ENCODE measurements at regions not wholly inside any gene's neighbourhood (a gene's known extent, or its start where the extent isn't known, plus 50 kb on each side); places are given as distances from the start of the nearest gene placed in this dataset.

DNA sequence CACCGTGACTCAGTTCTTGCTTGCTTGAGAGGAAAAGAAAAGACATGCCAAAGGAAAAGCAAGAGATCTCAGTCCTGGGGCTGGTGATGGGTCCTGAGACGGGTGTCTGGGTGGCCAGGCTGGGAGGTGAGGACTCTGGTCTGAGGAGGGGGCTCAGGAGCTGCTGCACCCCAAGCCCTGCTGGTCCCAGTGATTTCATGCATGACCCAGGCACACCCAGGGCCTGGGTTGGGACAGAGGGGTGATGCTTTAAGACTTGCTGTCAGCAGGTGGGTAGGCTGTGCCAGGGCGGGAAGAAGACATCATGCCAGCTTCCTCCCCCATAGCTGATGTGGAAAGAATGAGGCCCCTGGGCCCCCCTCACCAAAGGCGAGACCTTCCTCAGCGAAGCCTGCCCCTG lies 65.1 kb upstream of the PMEPA1 start:
- H4K20me1 ChIP-seq (ENCODE audit: insufficient read depth, low read length): no peaks in the 10 kb centered on the region
- POLR2A ChIA-PET: no interaction called here
- H3K4me2 ChIP-seq (ENCODE audit: low read length): no peak overlapping the region
- H3K79me2 ChIP-seq (ENCODE audit: insufficient read depth, low read depth, low read length): no peaks in the 10 kb centered on the region
- CTCF ChIA-PET (ENCODE audit: unreplicated experiment): no interaction called here
- H3K27ac ChIP-seq (ENCODE audit: low read depth, low read length, poor library complexity, severe bottlenecking): no peak overlapping the region
- H3K9me2 ChIP-seq (ENCODE audit: insufficient read depth, low read length): no peaks in the 10 kb centered on the region
- no TSS peak for BruUV-seq (replicated peaks)
- no peak overlapping the region for H2AFZ ChIP-seq (ENCODE audit: low read length)
- H3K4me1 ChIP-seq (ENCODE audit: insufficient read depth, low read length, poor library complexity, severe bottlenecking): no peaks in the 10 kb centered on the region
- no peak for TF ChIP-seq EZH2phosphoT487 (IDR thresholded peaks at IDR 0.05; ENCODE audit: borderline replicate concordance, low read depth, low read length)
- TF ChIP-seq, protein P1, sequence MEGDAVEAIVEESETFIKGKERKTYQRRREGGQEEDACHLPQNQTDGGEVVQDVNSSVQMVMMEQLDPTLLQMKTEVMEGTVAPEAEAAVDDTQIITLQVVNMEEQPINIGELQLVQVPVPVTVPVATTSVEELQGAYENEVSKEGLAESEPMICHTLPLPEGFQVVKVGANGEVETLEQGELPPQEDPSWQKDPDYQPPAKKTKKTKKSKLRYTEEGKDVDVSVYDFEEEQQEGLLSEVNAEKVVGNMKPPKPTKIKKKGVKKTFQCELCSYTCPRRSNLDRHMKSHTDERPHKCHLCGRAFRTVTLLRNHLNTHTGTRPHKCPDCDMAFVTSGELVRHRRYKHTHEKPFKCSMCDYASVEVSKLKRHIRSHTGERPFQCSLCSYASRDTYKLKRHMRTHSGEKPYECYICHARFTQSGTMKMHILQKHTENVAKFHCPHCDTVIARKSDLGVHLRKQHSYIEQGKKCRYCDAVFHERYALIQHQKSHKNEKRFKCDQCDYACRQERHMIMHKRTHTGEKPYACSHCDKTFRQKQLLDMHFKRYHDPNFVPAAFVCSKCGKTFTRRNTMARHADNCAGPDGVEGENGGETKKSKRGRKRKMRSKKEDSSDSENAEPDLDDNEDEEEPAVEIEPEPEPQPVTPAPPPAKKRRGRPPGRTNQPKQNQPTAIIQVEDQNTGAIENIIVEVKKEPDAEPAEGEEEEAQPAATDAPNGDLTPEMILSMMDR (conservative IDR thresholded peaks at IDR 0.05; ENCODE audit: low read length): no peak
- H3K36me3 ChIP-seq (ENCODE audit: insufficient read depth, low read length): no peaks in the 10 kb centered on the region
- H3K4me3 ChIP-seq (ENCODE audit: low read depth, low read length, poor library complexity, severe bottlenecking): no peak overlapping the region
- no peaks in the 10 kb centered on the region for H3K9me3 ChIP-seq (ENCODE audit: low read length)
- intact Hi-C loops (cut with micrococcal nuclease; ENCODE audit: unreplicated experiment): no loop called here
- DNase-seq (ENCODE audit: low spot score): no peak

DNA sequence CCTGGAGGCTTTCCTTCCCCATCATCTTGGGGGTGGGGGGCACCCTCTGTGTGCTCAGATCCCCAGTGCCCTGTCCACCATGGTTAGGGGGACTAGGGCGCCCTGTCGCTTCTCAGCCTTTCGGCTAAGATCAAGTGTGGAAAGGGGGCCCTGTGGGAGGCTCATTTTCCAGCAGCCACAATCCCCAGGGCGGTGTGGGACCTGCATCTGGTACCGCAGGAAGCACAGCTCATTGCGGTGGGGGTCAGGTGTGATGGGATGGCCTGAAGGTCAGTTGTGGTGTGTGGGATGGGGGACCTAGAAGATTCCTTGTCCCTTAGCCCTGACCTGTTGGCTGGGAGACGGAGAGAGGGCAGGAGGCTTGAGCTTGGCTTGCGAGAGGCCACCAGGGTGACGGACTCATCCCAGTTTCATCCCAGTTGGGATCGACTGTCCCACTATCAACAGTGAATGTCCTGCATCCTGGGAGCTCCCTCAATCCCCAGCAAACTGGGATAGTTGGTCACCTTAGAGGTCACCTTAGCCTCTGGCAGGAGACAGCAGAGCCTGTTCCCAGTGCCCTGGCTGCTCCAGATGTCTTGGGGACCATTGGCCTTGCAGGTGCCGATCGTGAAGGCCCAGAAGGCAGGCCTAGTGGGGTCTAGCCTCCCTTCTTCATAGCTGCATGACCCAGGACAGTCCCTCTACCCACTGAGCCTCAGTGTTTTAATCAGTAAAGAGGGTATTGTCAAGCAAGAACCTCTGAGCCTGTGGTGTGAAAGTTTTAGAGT lies 64.5 kb upstream of the PMEPA1 start:
- H3K36me3 ChIP-seq (ENCODE audit: insufficient read depth, low read length): no peaks in the 10 kb centered on the region
- DNase-seq (ENCODE audit: low spot score): no peak
- no peaks in the 10 kb centered on the region for H3K79me2 ChIP-seq (ENCODE audit: insufficient read depth, low read depth, low read length)
- H3K4me1 ChIP-seq (ENCODE audit: insufficient read depth, low read length, poor library complexity, severe bottlenecking): no peaks in the 10 kb centered on the region
- no peaks in the 10 kb centered on the region for H3K9me3 ChIP-seq (ENCODE audit: low read length)
- H3K4me2 ChIP-seq (ENCODE audit: low read length): no peak overlapping the region
- no peak overlapping the region for H2AFZ ChIP-seq (ENCODE audit: low read length)
- ChIA-PET CTCF (ENCODE audit: unreplicated experiment) (no interaction called here), POLR2A (no interaction called here)
- TF ChIP-seq EZH2phosphoT487 (IDR thresholded peaks at IDR 0.05; ENCODE audit: borderline replicate concordance, low read depth, low read length): no peak
- no peak overlapping the region for H3K4me3 ChIP-seq (ENCODE audit: low read depth, low read length, poor library complexity, severe bottlenecking)
- BruUV-seq (replicated peaks): no TSS peak
- no peaks in the 10 kb centered on the region for H4K20me1 ChIP-seq (ENCODE audit: insufficient read depth, low read length)
- no peaks in the 10 kb centered on the region for H3K9me2 ChIP-seq (ENCODE audit: insufficient read depth, low read length)
- intact Hi-C loops (cut with micrococcal nuclease; ENCODE audit: unreplicated experiment): no loop called here
- no peak overlapping the region for H3K27ac ChIP-seq (ENCODE audit: low read depth, low read length, poor library complexity, severe bottlenecking)

DNA sequence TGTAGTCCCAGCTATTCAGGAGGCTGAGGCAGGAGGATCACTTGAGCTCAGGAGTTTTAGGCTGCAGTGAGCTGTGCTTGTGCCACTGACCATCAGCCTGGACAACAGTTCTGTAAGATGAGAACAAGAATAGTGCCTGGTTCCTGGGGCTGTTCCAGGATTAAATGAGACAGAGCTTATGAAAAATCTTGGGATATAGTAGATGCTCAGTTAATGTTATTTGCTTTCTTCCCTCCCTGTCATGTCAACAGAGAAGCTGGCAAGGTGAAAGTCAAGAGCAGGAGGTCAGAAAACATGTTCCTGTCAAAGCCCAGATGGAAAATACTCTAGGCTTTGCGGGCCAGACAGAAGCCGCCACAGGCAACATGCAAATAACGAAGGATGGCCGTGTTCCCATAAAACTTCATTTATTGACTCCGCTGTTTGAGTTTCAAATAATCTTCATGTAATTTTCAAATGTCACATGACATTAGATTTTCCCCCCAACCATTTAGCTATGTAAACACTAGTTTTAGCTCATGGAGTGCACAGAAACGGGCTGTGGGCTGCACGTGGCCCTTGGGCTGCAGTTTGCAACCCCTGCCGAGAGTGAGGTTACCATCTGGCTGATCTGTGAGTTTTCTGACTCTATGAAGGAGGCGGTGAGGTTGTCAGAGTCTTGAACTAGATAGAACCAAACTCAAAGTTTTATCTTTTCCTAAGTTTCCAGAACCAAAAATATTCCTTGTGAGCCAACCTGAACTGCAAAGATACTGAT lies 63.4 kb upstream of the PMEPA1 start:
- no peaks in the 10 kb centered on the region for H4K20me1 ChIP-seq (ENCODE audit: insufficient read depth, low read length)
- H3K4me3 ChIP-seq (ENCODE audit: low read depth, low read length, poor library complexity, severe bottlenecking): no peak overlapping the region
- H3K4me2 ChIP-seq (ENCODE audit: low read length): no peak overlapping the region
- H3K36me3 ChIP-seq (ENCODE audit: insufficient read depth, low read length): no peaks in the 10 kb centered on the region
- no TSS peak for BruUV-seq (replicated peaks)
- no peak overlapping the region for H2AFZ ChIP-seq (ENCODE audit: low read length)
- ChIA-PET POLR2A (interaction anchor here (0.6 to 1.0 kb wide), 2 partner anchors 9 to 46 kb away, joined by 3 to 5 read pairs; no protein-coding TSS in a partner anchor), CTCF (ENCODE audit: unreplicated experiment) (no interaction called here)
- H3K4me1 ChIP-seq (ENCODE audit: insufficient read depth, low read length, poor library complexity, severe bottlenecking): no peaks in the 10 kb centered on the region
- intact Hi-C loops (cut with micrococcal nuclease; ENCODE audit: unreplicated experiment): no loop called here
- no peak overlapping the region for H3K27ac ChIP-seq (ENCODE audit: low read depth, low read length, poor library complexity, severe bottlenecking)
- DNase-seq (ENCODE audit: low spot score): no peak
- no peaks in the 10 kb centered on the region for H3K9me2 ChIP-seq (ENCODE audit: insufficient read depth, low read length)
- H3K9me3 ChIP-seq (ENCODE audit: low read length): no peaks in the 10 kb centered on the region
- H3K79me2 ChIP-seq (ENCODE audit: insufficient read depth, low read depth, low read length): no peaks in the 10 kb centered on the region
- TF ChIP-seq EZH2phosphoT487 (IDR thresholded peaks at IDR 0.05; ENCODE audit: borderline replicate concordance, low read depth, low read length): no peak
- TF ChIP-seq, protein P1 (conservative IDR thresholded peaks at IDR 0.05; ENCODE audit: low read length): no peak

All from OCI-LY7 (cell line).